ENCODE measurements at regions not wholly inside any gene's neighbourhood (a gene's known extent, or its start where the extent isn't known, plus 50 kb on each side); places are given as distances from the start of the nearest gene placed in this dataset.

- intact Hi-C loops (cut with DNase I), result no loop called here
- DNase-seq (no peak), ATAC-seq (no peak)
- Histone ChIP-seq H3K27ac (no peak overlapping the region), H3K4me1 (peaks cover 0 to 5% (median 0%) of the 10 kb centered on the region in 4 donors), H3K27me3 (no peaks in the 10 kb centered on the region), H3K9me3 (no peaks in the 10 kb centered on the region), H3K4me3 (no peak overlapping the region), H3K36me3 (no peaks in the 10 kb centered on the region)
- TF ChIP-seq CTCF (IDR thresholded peaks at IDR 0.05) (no peak), POLR2A (IDR thresholded peaks at IDR 0.05) (no peak)
- WGBS (ENCODE audit: insufficient coverage, low coverage, low lambda C conversion rate, missing lambda C conversion rate), result 85% methylated on average over 2 of the region's 2 CpGs
Measured at GRCh38 chr4:11620861-11621260, 192.2 kb upstream of the HS3ST1 start.

GRCh38 chr4:11618666-11619282, 190.1 kb upstream of the HS3ST1 start:
- 23% methylated on average over 2 of the region's 2 CpGs for WGBS (ENCODE audit: insufficient coverage, low coverage, low lambda C conversion rate, missing lambda C conversion rate)
- peaks cover 0 to 5% (median 0%) of the 10 kb centered on the region in 4 donors for H3K4me1 ChIP-seq
- no peak overlapping the region for H3K4me3 ChIP-seq
- intact Hi-C loops (cut with DNase I), result no loop called here
- no peaks in the 10 kb centered on the region for H3K36me3 ChIP-seq
- H3K27me3 ChIP-seq, result no peaks in the 10 kb centered on the region
- ATAC-seq (peak; percentile 45 to 86 (median 78)), DNase-seq (no peak)
- H3K27ac ChIP-seq, result no peak overlapping the region
- TF ChIP-seq CTCF (IDR thresholded peaks at IDR 0.05) (no peak), POLR2A (IDR thresholded peaks at IDR 0.05) (no peak)
- H3K9me3 ChIP-seq, result no peaks in the 10 kb centered on the region

- intact Hi-C loops (cut with DNase I), result no loop called here
- DNase-seq (no peak), ATAC-seq (peak in 2 of 4 donors; percentile 30 to 60)
- no peaks in the 10 kb centered on the region for H3K27me3 ChIP-seq
- no peaks in the 10 kb centered on the region for H3K9me3 ChIP-seq
- no peak overlapping the region for H3K27ac ChIP-seq
- 65% methylated on average over 3 of the region's 4 CpGs for WGBS (ENCODE audit: insufficient coverage, low coverage, low lambda C conversion rate, missing lambda C conversion rate)
- TF ChIP-seq POLR2A (IDR thresholded peaks at IDR 0.05), result no peak
- TF ChIP-seq CTCF (IDR thresholded peaks at IDR 0.05), result no peak
- H3K4me3 ChIP-seq, result no peak overlapping the region
- peaks cover 0 to 5% (median 0%) of the 10 kb centered on the region in 4 donors for H3K4me1 ChIP-seq
- no peaks in the 10 kb centered on the region for H3K36me3 ChIP-seq
Measured at GRCh38 chr4:11616856-11617255, 188.2 kb upstream of the HS3ST1 start.

- Histone ChIP-seq H3K4me3 (no peak overlapping the region), H3K27ac (no peak overlapping the region), H3K4me1 (peaks cover 0 to 5% (median 0%) of the 10 kb centered on the region in 4 donors), H3K9me3 (no peaks in the 10 kb centered on the region), H3K36me3 (no peaks in the 10 kb centered on the region), H3K27me3 (no peaks in the 10 kb centered on the region)
- TF ChIP-seq POLR2A (IDR thresholded peaks at IDR 0.05), result no peak
- no peak for TF ChIP-seq CTCF (IDR thresholded peaks at IDR 0.05)
- WGBS (ENCODE audit: insufficient coverage, low coverage, low lambda C conversion rate, missing lambda C conversion rate), result 64% methylated on average over 7 of the region's 7 CpGs
- DNase-seq (no peak), ATAC-seq (no peak)
- intact Hi-C loops (cut with DNase I), result no loop called here
Measured at GRCh38 chr4:11615601-11616000, 186.9 kb upstream of the HS3ST1 start.

Measured in right lobe of liver (tissue), 6 donors.